H1 (cell line): ENCODE measurements at regions not wholly inside any gene's neighbourhood (a gene's known extent, or its start where the extent isn't known, plus 50 kb on each side); places are given as distances from the start of the nearest gene placed in this dataset.

Experiments
- CBX8 ChIP-seq: fragments of 300-800, 300-1000 bp; sonication (generic); IDR thresholded peaks from 2 replicates; pipeline ENCODE4 v1.7.1; 2016; ENCODE audit warnings: low read depth, low read length, borderline replicate concordance
- CHD2 ChIP-seq: IDR thresholded peaks from 2 replicates; pipeline ENCODE4 v1.6.1; 2012; ENCODE audit warnings: low read length, improper control_type of control experiment
- GABPA ChIP-seq: IDR thresholded peaks from 2 replicates; pipeline ENCODE4 v1.6.1; 2011; ENCODE audit warnings: mild to moderate bottlenecking, low read length, moderate library complexity, borderline replicate concordance; ENCODE audit not compliant: insufficient read depth
- HDAC6 ChIP-seq: IDR thresholded peaks from one replicate; pipeline ENCODE4 v1.7.1; 2012; ENCODE audit warnings: low read depth, mild to moderate bottlenecking, inconsistent platforms, low read length, moderate library complexity
- NRF1 ChIP-seq: IDR thresholded peaks from 2 replicates; pipeline ENCODE4 v1.6.1; 2011; ENCODE audit warnings: mild to moderate bottlenecking, low read depth, low read length, improper control_type of control experiment

DNA sequence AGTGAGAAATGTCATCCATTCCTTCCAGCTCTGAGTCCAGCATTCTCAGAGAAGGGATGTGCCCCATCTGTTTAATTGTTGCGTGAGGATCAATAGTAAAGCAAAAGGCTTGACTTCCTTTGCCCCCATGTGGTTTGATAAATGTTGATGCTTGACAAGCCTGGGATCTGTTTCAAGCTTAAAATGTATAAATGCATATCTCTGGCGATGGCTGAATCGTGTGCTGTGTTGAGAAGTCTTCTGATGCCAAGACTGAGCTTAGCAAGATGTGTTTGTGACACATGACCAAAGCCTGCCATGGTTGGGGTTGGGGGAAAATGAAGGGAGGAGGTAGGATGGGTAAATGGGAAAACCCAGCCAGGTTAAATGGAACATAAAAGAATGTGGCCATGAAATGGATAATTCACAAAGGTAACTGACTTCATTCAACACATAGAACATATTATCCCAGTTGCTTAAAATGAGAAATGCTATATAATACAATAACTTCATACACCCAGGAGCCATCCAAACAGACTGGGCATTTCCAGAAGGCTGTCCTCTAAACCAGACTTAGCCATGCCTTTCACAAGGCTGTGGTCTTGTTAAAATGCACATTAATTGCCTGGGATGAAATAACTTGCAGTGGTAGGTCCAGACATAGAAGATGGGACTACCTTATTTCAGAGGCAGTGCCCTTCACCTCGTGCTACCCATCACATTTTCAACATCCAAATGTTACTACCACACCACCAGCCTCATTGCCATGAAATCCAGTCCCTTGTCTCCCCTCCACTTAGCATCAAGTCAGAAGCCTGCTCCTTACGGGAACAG, 147.3 kb upstream of the PDE1C start (continued):
- TF ChIP-seq GABPA (no peak), CBX8 (no peak), HDAC6 (no peak), NRF1 (no peak), CHD2 (no peak)
